ENCODE measurements at regions not wholly inside any gene's neighbourhood (a gene's known extent, or its start where the extent isn't known, plus 50 kb on each side); places are given as distances from the start of the nearest gene placed in this dataset.

- no peak for TF ChIP-seq CTCF (optimal IDR thresholded peaks at IDR 0.05 in 1 of 3, IDR thresholded peaks at IDR 0.05 in 1 of 3, conservative IDR thresholded peaks at IDR 0.05 in 1 of 3; ENCODE audit: extremely low read depth in 1 of 3, insufficient read depth in 2 of 3, low read length in 3 of 3)
- TF ChIP-seq EZH2 (IDR thresholded peaks at IDR 0.05; ENCODE audit: low read length) = no peak
Observed at GRCh38 chr14:48614003-48614402, 938.6 kb upstream of the MDGA2 start.
